ENCODE measurements at regions not wholly inside any gene's neighbourhood (a gene's known extent, or its start where the extent isn't known, plus 50 kb on each side); places are given as distances from the start of the nearest gene placed in this dataset.
"Not testable (repeated sequence)": the region's sequence is repeated elsewhere in the genome, so short reads cannot be mapped to it uniquely, and the experiment has no call there.

GRCh38 chr3:191131305-191131704, 67.7 kb upstream of the OSTN start:
- Histone ChIP-seq H3K79me2 (ENCODE audit: control insufficient read depth, insufficient read depth, low read length) (no peaks in the 10 kb centered on the region), H3K27me3 (ENCODE audit: control insufficient read depth in 2 of 2, insufficient read depth in 2 of 2, low read length in 2 of 2) (no peaks in the 10 kb centered on the region), H3K27ac (ENCODE audit: insufficient read depth, low read depth, low read length) (no peak overlapping the region), H2AFZ (ENCODE audit: low read depth, low read length) (no peak overlapping the region), H3K9ac (replicated peaks; ENCODE audit: extremely low read depth, insufficient read depth, low read length) (no peak overlapping the region), H3K4me3 (replicated peaks in 1 of 3; ENCODE audit: insufficient read depth in 1 of 3, low read depth in 1 of 3, low read length in 3 of 3) (no peak overlapping the region), H3K4me1 (ENCODE audit: control insufficient read depth, extremely low read depth, insufficient read depth, low read length) (no peaks in the 10 kb centered on the region), H3K9me1 (replicated peaks; ENCODE audit: control insufficient read depth, extremely low read depth, insufficient read depth, low read length) (no peaks in the 10 kb centered on the region), H3K9me3 (replicated peaks; ENCODE audit: control insufficient read depth, insufficient read depth, low read length) (no peaks in the 10 kb centered on the region), H3K36me3 (ENCODE audit: control insufficient read depth in 2 of 2, extremely low read depth in 1 of 2, insufficient read depth in 2 of 2, low read length in 2 of 2) (no peaks in the 10 kb centered on the region), H3K4me2 (ENCODE audit: insufficient read depth, low read length) (no peak overlapping the region), H4K20me1 (replicated peaks; ENCODE audit: control insufficient read depth, extremely low read depth, insufficient read depth, low read length) (no peaks in the 10 kb centered on the region)
- DNase-seq (ENCODE audit: low read depth, low spot score): no peak
- ChIA-PET POLR2A (no interaction called here), CTCF (no interaction called here)
- intact Hi-C loops (cut with micrococcal nuclease) (no loop called here), dilution Hi-C loops (cut with MboI; ENCODE audit: extremely low pct_ligation_motif_present, low sequenced_read_pairs) (no loop called here)
- no TSS peak for BruUV-seq (replicated peaks)
- no peak for FAIRE-seq
- no peak for TF ChIP-seq POLR2AphosphoS5 (IDR thresholded peaks at IDR 0.05; ENCODE audit: insufficient read depth, low read depth, low read length)
- TF ChIP-seq FOS (IDR thresholded peaks at IDR 0.05; ENCODE audit: borderline replicate concordance, insufficient read depth, low read length): no peak
- no peak for TF ChIP-seq CTCF (IDR thresholded peaks at IDR 0.05; ENCODE audit: extremely low read depth in 1 of 2, insufficient read depth in 1 of 2, low read depth in 1 of 2, low read length in 2 of 2)
- no peak for TF ChIP-seq POLR2A (IDR thresholded peaks at IDR 0.05; ENCODE audit: low read depth, low read length)
- no peak for TF ChIP-seq MYC (IDR thresholded peaks at IDR 0.05; ENCODE audit: low read depth, low read length)
- no peak for TF ChIP-seq JUN (IDR thresholded peaks at IDR 0.05; ENCODE audit: borderline replicate concordance, insufficient read depth, insufficient read length, low read depth)
- TF ChIP-seq EZH2 (IDR thresholded peaks at IDR 0.05; ENCODE audit: borderline replicate concordance, low read depth, low read length, severe bottlenecking): no peak
- no peak for TF ChIP-seq GATA2 (IDR thresholded peaks at IDR 0.05; ENCODE audit: insufficient read depth, insufficient read length, low read depth, low read length)
- TF ChIP-seq MAX (IDR thresholded peaks at IDR 0.05; ENCODE audit: insufficient read depth, insufficient read length): no peak

GRCh38 chr3:191124891-191125290, 74.2 kb upstream of the OSTN start:
- H3K79me2 ChIP-seq (ENCODE audit: control insufficient read depth, insufficient read depth, low read length); dilution Hi-C loops (cut with MboI; ENCODE audit: extremely low pct_ligation_motif_present, low sequenced_read_pairs); POLR2A ChIA-PET; H2AFZ ChIP-seq (ENCODE audit: low read depth, low read length); H3K4me3 ChIP-seq (replicated peaks in 1 of 3; ENCODE audit: insufficient read depth in 1 of 3, low read depth in 1 of 3, low read length in 3 of 3); H3K9me1 ChIP-seq (replicated peaks; ENCODE audit: control insufficient read depth, extremely low read depth, insufficient read depth, low read length); H3K36me3 ChIP-seq (ENCODE audit: control insufficient read depth in 2 of 2, extremely low read depth in 1 of 2, insufficient read depth in 2 of 2, low read length in 2 of 2); DNase-seq (ENCODE audit: low read depth, low spot score); H3K27me3 ChIP-seq (ENCODE audit: control insufficient read depth in 2 of 2, insufficient read depth in 2 of 2, low read length in 2 of 2); FAIRE-seq; BruUV-seq (replicated peaks); intact Hi-C loops (cut with micrococcal nuclease); H3K9ac ChIP-seq (replicated peaks; ENCODE audit: extremely low read depth, insufficient read depth, low read length); H3K4me1 ChIP-seq (ENCODE audit: control insufficient read depth, extremely low read depth, insufficient read depth, low read length); CTCF ChIA-PET; H3K27ac ChIP-seq (ENCODE audit: insufficient read depth, low read depth, low read length); H4K20me1 ChIP-seq (replicated peaks; ENCODE audit: control insufficient read depth, extremely low read depth, insufficient read depth, low read length); H3K9me3 ChIP-seq (replicated peaks; ENCODE audit: control insufficient read depth, insufficient read depth, low read length); H3K4me2 ChIP-seq (ENCODE audit: insufficient read depth, low read length): not testable (repeated sequence)

Data from endothelial cell of umbilical vein (primary cell).